KOPT-K1 (cell line): ENCODE measurements at regions not wholly inside any gene's neighbourhood (a gene's known extent, or its start where the extent isn't known, plus 50 kb on each side); places are given as distances from the start of the nearest gene placed in this dataset.

Source experiments
- H3K27ac ChIP-seq: fragments of 200-600 bp; sonication (generic); 2 replicates; pipeline ENCODE4 v1.5.1; 2016; ENCODE audit warnings: antibody characterized with exemption, mild to moderate bottlenecking, low read depth, low read length; ENCODE audit not compliant: poor library complexity, severe bottlenecking
- H3K36me3 ChIP-seq: fragments of 200-600 bp; sonication (generic); 2 replicates; pipeline ENCODE4 v1.5.1; 2017; ENCODE audit warnings: antibody characterized with exemption, mild to moderate bottlenecking, low read length, moderate library complexity; ENCODE audit not compliant: insufficient read depth
- H3K9me3 ChIP-seq: fragments of 200-600 bp; sonication (generic); 2 replicates; pipeline ENCODE4 v1.5.1; 2017; ENCODE audit warnings: antibody characterized with exemption, low read length, mild to moderate bottlenecking; ENCODE audit not compliant: insufficient read depth, poor library complexity, severe bottlenecking

- no peak overlapping the region for H3K27ac ChIP-seq
- H3K9me3 ChIP-seq: no peaks in the 10 kb centered on the region
- no peaks in the 10 kb centered on the region for H3K36me3 ChIP-seq
These were observed 209.3 kb upstream of the SATB1 start for GRCh38 chr3:18634461-18634860.

DNA sequence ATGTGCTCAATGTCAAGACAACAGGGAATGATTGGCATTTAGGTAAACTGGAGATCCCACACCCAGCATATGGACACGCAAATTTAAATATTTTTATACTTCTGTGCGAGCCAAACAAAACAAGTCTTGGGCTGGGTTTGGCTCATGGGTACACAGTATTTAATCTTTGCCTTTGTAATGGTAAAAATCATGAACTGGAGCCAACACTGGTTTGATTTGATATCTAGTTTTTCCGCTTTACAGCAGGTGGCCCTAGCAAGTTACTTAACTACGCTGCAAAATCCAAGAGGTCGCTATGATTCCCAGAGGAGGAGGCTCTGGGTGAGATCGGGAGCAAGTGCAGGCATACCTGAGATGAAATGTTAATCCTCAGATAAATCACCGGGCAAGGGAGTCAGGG, 207.9 kb upstream of the SATB1 start:
- H3K27ac ChIP-seq: no peak overlapping the region
- no peaks in the 10 kb centered on the region for H3K36me3 ChIP-seq
- H3K9me3 ChIP-seq: no peaks in the 10 kb centered on the region

DNA sequence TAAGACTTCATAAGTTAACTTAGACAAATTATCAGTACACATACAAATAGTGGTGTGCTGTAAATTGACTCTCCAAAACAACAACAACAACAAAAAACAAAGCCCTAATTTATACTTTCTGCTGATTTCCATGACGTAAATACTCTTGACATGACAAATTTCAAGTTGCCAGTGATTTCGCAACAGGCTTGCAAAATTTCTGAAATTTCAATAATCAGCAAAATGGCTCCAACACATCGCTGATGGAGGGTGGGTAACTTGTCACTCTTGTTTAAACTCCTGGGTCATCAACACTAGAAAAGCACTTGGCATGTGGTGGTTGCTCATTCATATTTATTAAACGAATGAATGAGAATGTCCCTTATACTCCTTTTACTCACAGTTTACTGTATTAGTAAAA, 205.2 kb upstream of the SATB1 start:
- Histone ChIP-seq H3K9me3 (no peaks in the 10 kb centered on the region), H3K27ac (no peak overlapping the region), H3K36me3 (no peaks in the 10 kb centered on the region)

- Histone ChIP-seq H3K27ac (no peak overlapping the region), H3K36me3 (no peaks in the 10 kb centered on the region), H3K9me3 (no peaks in the 10 kb centered on the region)
These were observed 199.9 kb upstream of the SATB1 start for GRCh38 chr3:18625085-18625484.

GRCh38 chr3:18623220-18623619, 198.1 kb upstream of the SATB1 start:
- Histone ChIP-seq H3K9me3 (no peaks in the 10 kb centered on the region), H3K27ac (no peak overlapping the region), H3K36me3 (no peaks in the 10 kb centered on the region)

DNA sequence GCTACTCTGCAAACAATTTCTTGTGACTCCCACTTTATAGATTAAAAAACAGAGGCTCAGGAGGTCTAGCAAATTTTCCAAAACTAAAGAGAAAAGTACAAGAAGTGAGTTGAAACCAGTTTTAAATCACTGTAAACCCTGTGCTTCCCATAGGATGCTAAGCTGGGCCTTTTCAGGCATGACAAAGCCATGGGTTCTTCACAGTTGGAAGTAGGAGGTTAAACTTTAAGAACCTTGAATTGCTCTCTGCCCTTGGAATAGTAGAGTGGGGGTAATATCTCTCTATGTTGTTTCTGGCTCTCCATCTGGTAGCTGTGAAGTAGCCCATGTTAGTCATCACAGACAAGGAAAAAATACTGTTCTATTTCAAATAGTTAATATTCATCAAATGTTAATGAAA, 193.6 kb upstream of the SATB1 start:
- Histone ChIP-seq H3K27ac (no peak overlapping the region), H3K36me3 (no peaks in the 10 kb centered on the region), H3K9me3 (no peaks in the 10 kb centered on the region)

GRCh38 chr3:18611991-18612390, 186.9 kb upstream of the SATB1 start:
- no peak overlapping the region for H3K27ac ChIP-seq
- no peaks in the 10 kb centered on the region for H3K9me3 ChIP-seq
- H3K36me3 ChIP-seq: no peaks in the 10 kb centered on the region

DNA sequence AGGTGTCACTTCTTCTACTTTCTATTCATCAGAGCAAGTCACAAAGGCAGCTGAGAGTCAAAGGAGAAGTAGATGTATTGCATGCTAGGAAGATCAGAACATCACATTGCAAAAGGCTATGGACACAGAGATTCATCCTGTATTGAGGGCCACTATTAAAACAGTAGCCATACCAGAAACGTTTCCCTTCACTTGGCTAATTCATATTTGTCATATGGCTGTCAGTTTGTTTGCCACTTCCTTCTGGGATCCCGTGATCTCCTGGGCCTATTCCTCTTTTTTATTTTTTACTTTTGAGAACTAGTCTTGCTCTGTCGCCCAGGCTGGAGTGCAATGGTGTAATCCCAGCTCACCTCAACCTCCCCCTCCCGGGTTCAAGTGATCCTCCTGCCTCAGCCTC, 184.0 kb upstream of the SATB1 start:
- no peak overlapping the region for H3K27ac ChIP-seq
- H3K36me3 ChIP-seq: no peaks in the 10 kb centered on the region
- no peaks in the 10 kb centered on the region for H3K9me3 ChIP-seq

DNA sequence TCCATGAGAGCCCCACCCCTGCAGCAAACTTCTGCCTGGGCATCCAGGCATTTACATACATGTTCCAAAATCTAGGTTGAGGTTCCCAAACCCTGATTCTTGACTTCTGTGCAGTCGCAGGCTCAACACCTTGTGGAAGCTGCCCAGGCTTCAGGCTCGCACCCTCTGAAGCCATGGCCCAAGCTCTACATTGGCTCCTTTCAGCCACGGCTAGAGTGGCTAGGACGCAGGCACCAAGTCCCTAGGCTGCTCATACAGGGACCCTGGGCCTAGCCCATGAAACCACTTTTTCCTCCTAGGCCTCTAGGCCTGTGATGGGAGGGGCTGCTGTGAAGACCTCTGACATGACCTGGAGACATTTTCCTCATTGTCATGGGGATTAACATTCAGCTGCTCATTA, 172.8 kb upstream of the SATB1 start:
- Histone ChIP-seq H3K36me3 (no peaks in the 10 kb centered on the region), H3K27ac (no peak overlapping the region), H3K9me3 (peaks cover 18% of the 10 kb centered on the region)

DNA sequence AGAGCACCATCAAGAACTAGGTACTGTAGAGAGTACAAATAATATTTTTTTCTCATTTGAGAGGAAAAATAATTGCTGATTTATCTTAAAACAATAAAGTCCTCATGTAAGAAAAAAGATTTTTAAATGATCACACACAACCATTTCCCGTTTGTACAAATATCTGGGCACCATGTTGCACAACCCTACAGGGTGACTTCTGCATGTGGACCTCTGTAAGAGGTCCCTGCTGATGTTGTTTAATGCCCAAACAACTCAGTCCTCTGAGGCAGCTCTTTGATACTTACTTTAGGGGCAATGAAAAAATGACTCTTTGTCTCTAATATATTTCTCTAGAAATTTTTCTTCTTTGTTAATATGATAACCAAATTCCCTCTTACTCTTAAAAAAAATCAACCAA, 168.1 kb upstream of the SATB1 start:
- Histone ChIP-seq H3K9me3 (peaks cover 16% of the 10 kb centered on the region), H3K27ac (no peak overlapping the region)

DNA sequence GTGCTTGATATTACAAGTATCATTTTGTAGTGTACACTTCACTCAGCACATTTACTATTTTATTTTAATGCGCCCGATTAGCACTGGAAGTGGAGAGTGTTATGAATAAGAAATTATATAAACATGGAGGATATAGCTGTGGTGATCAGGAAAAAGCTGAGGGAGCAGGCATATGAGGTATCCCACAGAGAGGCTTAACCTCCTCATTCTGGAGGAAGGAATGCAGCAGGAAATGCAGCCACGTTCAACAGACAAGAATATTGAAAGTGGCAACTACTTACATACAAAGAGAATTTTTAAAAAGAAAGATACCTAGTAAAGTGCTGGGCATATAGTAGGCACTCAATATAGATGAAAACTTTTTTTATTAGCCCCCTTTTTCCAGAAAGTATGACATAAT, 166.0 kb upstream of the SATB1 start:
- Histone ChIP-seq H3K36me3 (no peaks in the 10 kb centered on the region), H3K9me3 (no peaks in the 10 kb centered on the region), H3K27ac (no peak overlapping the region)

More for the DNA sequence above, 168.1 kb upstream of the SATB1 start:
- no peaks in the 10 kb centered on the region for H3K36me3 ChIP-seq

GRCh38 chr3:18586076-18586475, 160.9 kb upstream of the SATB1 start:
- peaks cover 6% of the 10 kb centered on the region for H3K9me3 ChIP-seq
- no peaks in the 10 kb centered on the region for H3K36me3 ChIP-seq
- H3K27ac ChIP-seq: no peak overlapping the region

GRCh38 chr3:18585004-18585968, 160.1 kb upstream of the SATB1 start:
- Histone ChIP-seq H3K9me3 (peaks cover 6% of the 10 kb centered on the region), H3K36me3 (no peaks in the 10 kb centered on the region), H3K27ac (no peak overlapping the region)

DNA sequence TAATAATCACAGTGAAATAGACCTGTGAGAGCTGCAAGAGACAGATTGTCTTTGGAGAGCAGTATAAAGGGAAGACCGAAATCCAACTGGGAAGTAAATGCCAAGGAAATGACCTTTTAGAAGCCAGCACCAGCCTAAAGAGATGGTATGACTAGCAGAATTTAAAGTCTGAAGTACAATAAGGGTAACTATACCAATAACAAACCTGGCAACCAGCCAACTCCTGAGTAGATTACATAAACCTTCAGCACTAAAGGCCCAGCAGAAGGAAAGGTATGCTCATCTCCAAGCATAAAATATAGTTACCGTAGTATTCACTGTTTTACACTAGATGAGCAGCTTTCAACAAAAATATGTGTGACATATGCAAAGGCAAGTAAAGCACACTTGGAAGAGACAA, 155.1 kb upstream of the SATB1 start:
- Histone ChIP-seq H3K9me3 (peaks cover 6% of the 10 kb centered on the region), H3K27ac (no peak overlapping the region), H3K36me3 (no peaks in the 10 kb centered on the region)

DNA sequence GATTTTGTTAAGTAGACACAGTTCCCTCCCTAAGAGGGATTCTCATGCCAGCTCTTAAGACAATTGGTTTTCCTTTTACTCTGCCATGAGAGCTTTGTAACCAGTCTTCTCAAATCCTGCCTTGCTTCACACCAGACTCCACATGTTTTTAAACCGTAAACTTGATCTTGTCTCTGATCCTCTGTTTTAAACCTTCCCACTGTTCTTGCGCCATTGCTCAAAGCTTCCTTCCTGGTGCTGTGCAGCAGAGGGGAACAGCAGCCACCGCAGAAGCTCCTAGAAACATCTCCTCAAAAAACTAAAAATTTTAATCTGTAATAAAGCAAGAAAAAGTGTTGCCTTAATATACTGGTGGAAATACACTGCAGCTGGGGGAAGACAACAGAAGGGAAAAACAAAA, 154.5 kb upstream of the SATB1 start:
- peaks cover 6% of the 10 kb centered on the region for H3K9me3 ChIP-seq
- no peak overlapping the region for H3K27ac ChIP-seq
- no peaks in the 10 kb centered on the region for H3K36me3 ChIP-seq

DNA sequence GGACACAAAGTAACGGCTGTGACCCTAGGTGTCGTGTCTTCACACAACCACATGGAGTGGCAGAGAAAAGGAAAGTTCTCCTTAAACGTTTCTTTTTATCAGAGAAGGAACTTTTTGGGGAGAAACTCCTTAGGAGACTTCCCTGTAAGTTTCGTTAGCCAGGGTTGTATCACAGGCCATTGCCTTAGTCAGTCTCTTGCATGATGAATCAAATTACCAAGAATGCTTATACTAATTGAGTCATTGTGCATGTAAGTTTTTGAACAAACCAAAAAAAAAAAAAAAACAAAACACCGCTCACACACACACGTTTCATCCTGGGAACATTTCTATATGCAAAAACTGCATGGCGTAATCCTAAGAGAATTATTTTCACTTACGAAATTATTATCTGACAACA, 150.4 kb upstream of the SATB1 start:
- Histone ChIP-seq H3K27ac (no peak overlapping the region), H3K36me3 (no peaks in the 10 kb centered on the region)

More for the DNA sequence above, 150.4 kb upstream of the SATB1 start:
- H3K9me3 ChIP-seq: no peaks in the 10 kb centered on the region
